ENCODE measurements at regions not wholly inside any gene's neighbourhood (a gene's known extent, or its start where the extent isn't known, plus 50 kb on each side); places are given as distances from the start of the nearest gene placed in this dataset.

DNA sequence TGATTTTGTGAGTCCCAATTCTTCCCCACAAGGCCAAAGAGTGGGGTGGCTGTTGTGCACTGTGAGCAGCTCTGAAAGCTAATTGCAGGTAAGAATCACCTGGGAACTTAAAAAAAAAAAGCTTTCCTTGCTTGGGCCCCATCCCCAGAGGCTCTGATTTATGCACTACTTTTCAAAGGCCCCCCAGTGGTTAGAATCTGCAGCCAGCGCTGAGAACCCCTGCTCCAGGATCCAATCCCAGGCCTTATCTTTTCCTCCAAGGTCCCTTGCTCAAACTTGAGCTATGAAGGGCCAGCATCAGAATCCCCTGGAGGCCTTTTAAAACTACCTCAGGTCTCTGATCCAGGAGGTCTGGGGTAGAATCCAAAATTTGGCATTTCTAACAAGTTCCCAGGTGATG lies 156.8 kb downstream of the UXS1 start:
- TF ChIP-seq CTCF (conservative IDR thresholded peaks at IDR 0.05; ENCODE audit: low read depth, low read length) = no peak
- Histone ChIP-seq H2AFZ (ENCODE audit: low read depth) (no peak overlapping the region), H3K4me1 (ENCODE audit: low read depth, poor library complexity, severe bottlenecking) (no peaks in the 10 kb centered on the region), H3K36me3 (ENCODE audit: insufficient read depth) (no peaks in the 10 kb centered on the region), H3K4me2 (no peak overlapping the region), H3K9ac (no peak overlapping the region), H3K27me3 (ENCODE audit: insufficient read depth, low read depth) (no peaks in the 10 kb centered on the region), H4K20me1 (ENCODE audit: insufficient read depth) (no peaks in the 10 kb centered on the region), H3K27ac (no peak overlapping the region), H3K4me3 (IDR thresholded peaks at IDR 0.05; ENCODE audit: insufficient read depth, low read depth, low read length) (no peak overlapping the region), H3K79me2 (ENCODE audit: insufficient read depth, low read depth) (no peaks in the 10 kb centered on the region)

DNA sequence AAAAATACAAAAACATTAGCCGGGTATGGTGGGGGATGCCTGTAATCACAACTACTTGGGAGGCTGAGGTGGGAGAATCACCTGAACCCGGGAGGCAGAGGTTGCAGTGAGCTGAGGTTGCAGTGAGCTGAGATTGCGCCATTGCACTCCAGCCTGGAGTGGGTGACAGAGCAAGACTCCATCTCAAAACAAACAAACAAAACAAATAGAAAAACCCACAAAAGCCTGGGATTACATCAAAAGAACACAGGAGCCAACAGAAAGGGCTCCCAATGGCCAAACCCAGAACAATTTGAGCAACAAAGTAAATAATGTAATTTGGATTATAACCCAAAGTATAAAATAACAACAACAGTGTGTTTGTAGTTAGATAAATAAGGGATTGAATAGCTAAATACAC lies 159.8 kb downstream of the UXS1 start:
- TF ChIP-seq CTCF (conservative IDR thresholded peaks at IDR 0.05; ENCODE audit: low read depth, low read length) = no peak
- Histone ChIP-seq H3K4me1 (ENCODE audit: low read depth, poor library complexity, severe bottlenecking) (no peaks in the 10 kb centered on the region), H3K9ac (no peak overlapping the region), H3K79me2 (ENCODE audit: insufficient read depth, low read depth) (no peaks in the 10 kb centered on the region), H3K4me3 (IDR thresholded peaks at IDR 0.05; ENCODE audit: insufficient read depth, low read depth, low read length) (no peak overlapping the region), H4K20me1 (ENCODE audit: insufficient read depth) (no peaks in the 10 kb centered on the region), H3K27ac (no peak overlapping the region), H3K4me2 (no peak overlapping the region), H2AFZ (ENCODE audit: low read depth) (no peak overlapping the region), H3K36me3 (ENCODE audit: insufficient read depth) (no peaks in the 10 kb centered on the region), H3K27me3 (ENCODE audit: insufficient read depth, low read depth) (no peaks in the 10 kb centered on the region)

- H4K20me1 ChIP-seq (ENCODE audit: insufficient read depth) = no peaks in the 10 kb centered on the region
- H3K4me2 ChIP-seq = no peak overlapping the region
- H3K27ac ChIP-seq = no peak overlapping the region
- H3K79me2 ChIP-seq (ENCODE audit: insufficient read depth, low read depth) = no peaks in the 10 kb centered on the region
- no peaks in the 10 kb centered on the region for H3K4me1 ChIP-seq (ENCODE audit: low read depth, poor library complexity, severe bottlenecking)
- H3K36me3 ChIP-seq (ENCODE audit: insufficient read depth) = no peaks in the 10 kb centered on the region
- no peak overlapping the region for H3K4me3 ChIP-seq (IDR thresholded peaks at IDR 0.05; ENCODE audit: insufficient read depth, low read depth, low read length)
- H2AFZ ChIP-seq (ENCODE audit: low read depth) = no peak overlapping the region
- TF ChIP-seq CTCF (conservative IDR thresholded peaks at IDR 0.05; ENCODE audit: low read depth, low read length) = no peak
- no peaks in the 10 kb centered on the region for H3K27me3 ChIP-seq (ENCODE audit: insufficient read depth, low read depth)
- no peak overlapping the region for H3K9ac ChIP-seq
These were observed 161.4 kb downstream of the UXS1 start for GRCh38 chr2:106032676-106033075.

GRCh38 chr2:106030287-106031268 lies 163.5 kb downstream of the UXS1 start:
- H3K4me2 ChIP-seq = no peak overlapping the region

More at GRCh38 chr2:106030287-106031268, 163.5 kb downstream of the UXS1 start:
- no peaks in the 10 kb centered on the region for H3K79me2 ChIP-seq (ENCODE audit: insufficient read depth, low read depth)
- no peak overlapping the region for H3K9ac ChIP-seq
- no peaks in the 10 kb centered on the region for H4K20me1 ChIP-seq (ENCODE audit: insufficient read depth)
- no peaks in the 10 kb centered on the region for H3K4me1 ChIP-seq (ENCODE audit: low read depth, poor library complexity, severe bottlenecking)
- H3K36me3 ChIP-seq (ENCODE audit: insufficient read depth) = no peaks in the 10 kb centered on the region
- no peak for TF ChIP-seq CTCF (conservative IDR thresholded peaks at IDR 0.05; ENCODE audit: low read depth, low read length)
- no peaks in the 10 kb centered on the region for H3K27me3 ChIP-seq (ENCODE audit: insufficient read depth, low read depth)
- no peak overlapping the region for H3K4me3 ChIP-seq (IDR thresholded peaks at IDR 0.05; ENCODE audit: insufficient read depth, low read depth, low read length)
- no peak overlapping the region for H2AFZ ChIP-seq (ENCODE audit: low read depth)
- H3K27ac ChIP-seq = no peak overlapping the region

Measured in KMS-11 (cell line).